22Rv1 (cell line): ENCODE measurements at regions not wholly inside any gene's neighbourhood (a gene's known extent, or its start where the extent isn't known, plus 50 kb on each side); places are given as distances from the start of the nearest gene placed in this dataset.
"Not testable (repeated sequence)": the region's sequence is repeated elsewhere in the genome, so short reads cannot be mapped to it uniquely, and the experiment has no call there.

Source experiments
- CTCF ChIP-seq: fragments of 450-650 bp; IDR thresholded peaks from 2 replicates; pipeline ENCODE4 v1.5.1; 2017; ENCODE audit warnings: mild to moderate bottlenecking
- ZFX ChIP-seq: fragments of 450-650 bp; IDR thresholded peaks from 2 replicates; pipeline ENCODE4 v1.6.1; 2017; ENCODE audit warnings: antibody characterized with exemption, borderline replicate concordance

- TF ChIP-seq CTCF, ZFX: not testable (repeated sequence)
Measured at GRCh38 chr1:82776730-82777129, 976.0 kb downstream of the ADGRL2 start.
